SK-MEL-5 (cell line): ENCODE measurements at regions not wholly inside any gene's neighbourhood (a gene's known extent, or its start where the extent isn't known, plus 50 kb on each side); places are given as distances from the start of the nearest gene placed in this dataset.
"Not testable (repeated sequence)": the region's sequence is repeated elsewhere in the genome, so short reads cannot be mapped to it uniquely, and the experiment has no call there.

ENCODE experiments used
- DNase-seq: peaks from one replicate; pipeline ENCODE4 v3.0.0-alpha.2; 2016; ENCODE audit warnings: low read depth, low spot score
- in situ Hi-C: cut with HindIII; loops from 2 replicates; pipeline ENCODE4 v1.10.0; 2016; ENCODE audit warnings: low sequenced_read_pairs, high pct_unique_total_duplicates, low pct_unique_long_range_greater_than_20kb

GRCh38 chr12:19992311-19992710 is 376.0 kb upstream of the PDE3A start:
- DNase-seq: no peak
- in situ Hi-C loops: no loop called here

- in situ Hi-C loops: no loop called here
- DNase-seq: no peak
Measured at GRCh38 chr12:19994968-19995367, 373.4 kb upstream of the PDE3A start.

GRCh38 chr12:19997656-19998400 is 370.5 kb upstream of the PDE3A start:
- in situ Hi-C loops: no loop called here
- DNase-seq: no peak

- in situ Hi-C loops: no loop called here
Measured at GRCh38 chr12:19998411-19998810, 369.9 kb upstream of the PDE3A start.

GRCh38 chr12:19998961-19999804 is 369.2 kb upstream of the PDE3A start:
- DNase-seq: no peak
- in situ Hi-C loops: no loop called here

More at GRCh38 chr12:19998411-19998810, 369.9 kb upstream of the PDE3A start:
- no peak for DNase-seq

- in situ Hi-C loops: no loop called here
- no peak for DNase-seq
Measured at GRCh38 chr12:19999805-20000138, 368.6 kb upstream of the PDE3A start.

GRCh38 chr12:20000229-20000849 is 368.0 kb upstream of the PDE3A start:
- in situ Hi-C loops: no loop called here
- DNase-seq: peak; percentile 58

GRCh38 chr12:20003252-20003651 is 365.1 kb upstream of the PDE3A start:
- no peak for DNase-seq
- in situ Hi-C loops: no loop called here

- DNase-seq: peak; percentile 72
- in situ Hi-C loops: no loop called here
Measured at GRCh38 chr12:20004952-20005351, 363.4 kb upstream of the PDE3A start.

GRCh38 chr12:20006871-20007730 is 361.2 kb upstream of the PDE3A start:
- DNase-seq: peak; percentile 28
- in situ Hi-C loops: no loop called here

GRCh38 chr12:20009965-20010364 is 358.4 kb upstream of the PDE3A start:
- DNase-seq, in situ Hi-C loops: not testable (repeated sequence)

GRCh38 chr12:20011200-20011599 is 357.1 kb upstream of the PDE3A start:
- DNase-seq: no peak
- in situ Hi-C loops: no loop called here

GRCh38 chr12:20017802-20018201 is 350.5 kb upstream of the PDE3A start:
- DNase-seq: no peak
- in situ Hi-C loops: no loop called here

GRCh38 chr12:20018406-20018805 is 349.9 kb upstream of the PDE3A start:
- no peak for DNase-seq
- in situ Hi-C loops: no loop called here

GRCh38 chr12:20024194-20024593 is 344.1 kb upstream of the PDE3A start:
- in situ Hi-C loops: no loop called here
- no peak for DNase-seq

GRCh38 chr12:20028033-20028432 is 340.3 kb upstream of the PDE3A start:
- no peak for DNase-seq
- in situ Hi-C loops: no loop called here

- DNase-seq: no peak
- in situ Hi-C loops: no loop called here
Measured at GRCh38 chr12:20030826-20031225, 337.5 kb upstream of the PDE3A start.

- in situ Hi-C loops: no loop called here
- DNase-seq: no peak
Measured at GRCh38 chr12:20039562-20039961, 328.8 kb upstream of the PDE3A start.
